Stimulated activated CD4-positive, alpha-beta T cell treated with anti-CD3 and anti-CD28 coated beads, Interleukin-2, amount 100 ng/mL, for 48 hours (primary cell): ENCODE measurements at regions not wholly inside any gene's neighbourhood (a gene's known extent, or its start where the extent isn't known, plus 50 kb on each side); places are given as distances from the start of the nearest gene placed in this dataset.

Source experiments
- DNase-seq, 2 donors: peaks; one replicate each; pipeline ENCODE4 v3.0.0-alpha.2; 2020

DNA sequence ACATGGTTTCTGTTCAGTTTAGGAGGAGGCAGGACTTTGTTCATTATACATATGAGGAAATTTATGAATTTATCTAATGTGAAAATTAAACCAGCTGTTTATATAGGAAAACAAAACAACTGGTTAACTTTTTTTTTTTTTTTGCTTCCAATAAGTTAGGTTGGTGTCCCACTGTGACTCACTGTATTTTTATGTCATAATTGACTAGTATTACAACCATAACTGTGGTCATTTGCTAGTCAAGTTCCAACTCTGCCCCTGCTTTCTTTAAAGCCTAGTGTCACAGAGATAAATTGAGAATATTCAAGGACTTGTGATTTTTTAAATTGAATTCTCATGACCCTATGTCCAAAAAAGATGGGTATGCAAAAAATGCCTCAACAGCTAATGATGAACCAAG, 227.7 kb downstream of the BCAT1 start:
- no peak for DNase-seq

DNA sequence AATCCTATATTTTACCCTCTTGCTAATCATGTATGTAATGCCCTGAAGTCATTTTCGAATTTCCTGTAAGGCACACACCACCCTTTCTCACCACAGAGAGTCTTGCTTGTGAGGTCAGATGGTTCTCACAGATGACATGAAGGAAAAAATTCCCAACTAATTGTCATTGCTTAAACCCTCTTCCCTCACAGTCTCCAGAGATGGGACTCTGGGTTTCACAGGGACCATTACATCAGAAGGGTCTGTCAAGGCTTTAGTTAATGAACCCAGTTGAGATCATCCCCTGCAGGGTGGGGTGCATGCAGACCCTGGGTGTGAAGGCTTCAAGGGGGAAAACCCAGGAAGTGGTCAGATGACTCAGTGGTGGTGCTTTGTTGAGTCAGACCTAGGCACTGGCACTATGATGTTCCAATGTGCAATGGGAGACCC, 229.6 kb downstream of the BCAT1 start:
- peak; percentile 25 to 27 for DNase-seq

DNA sequence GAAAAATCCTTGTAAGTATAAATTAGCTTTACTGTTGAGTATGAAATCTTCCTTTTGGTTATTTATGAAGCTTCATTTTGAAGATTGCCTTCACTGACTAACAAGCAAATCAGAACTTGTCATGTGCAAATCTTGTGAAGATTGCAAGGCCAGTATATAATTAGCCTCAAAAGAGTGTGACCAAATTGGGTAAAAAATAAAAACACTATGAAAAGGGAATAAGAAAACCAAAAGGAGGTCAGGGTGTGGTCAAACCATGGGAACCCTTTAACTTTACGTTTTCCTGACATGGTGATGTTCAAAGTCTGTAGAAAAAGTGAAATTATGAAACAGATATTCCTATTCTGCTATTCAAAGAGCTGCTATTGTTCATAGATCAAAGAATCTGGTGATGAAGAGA, 230.3 kb downstream of the BCAT1 start:
- no peak for DNase-seq

DNA sequence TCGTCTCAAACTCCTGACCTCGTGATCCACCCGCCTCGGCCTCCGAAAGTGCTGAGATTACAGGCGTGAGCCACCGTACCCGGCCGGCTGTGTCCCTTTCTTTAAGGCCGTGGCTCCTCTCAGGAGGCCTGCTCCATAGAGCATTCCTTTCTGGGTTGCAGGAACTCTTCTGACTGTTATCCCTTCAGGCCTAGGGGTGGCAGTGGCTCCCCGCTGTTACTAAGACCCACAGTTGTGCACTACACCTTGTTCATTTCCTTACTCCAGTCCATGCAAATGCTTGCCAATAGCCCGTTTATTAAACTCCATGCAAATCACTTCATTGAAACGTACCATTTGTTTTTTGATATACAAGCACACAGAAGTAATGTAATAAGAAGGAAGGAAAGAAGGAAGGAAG, 234.7 kb downstream of the BCAT1 start:
- no peak for DNase-seq

DNA sequence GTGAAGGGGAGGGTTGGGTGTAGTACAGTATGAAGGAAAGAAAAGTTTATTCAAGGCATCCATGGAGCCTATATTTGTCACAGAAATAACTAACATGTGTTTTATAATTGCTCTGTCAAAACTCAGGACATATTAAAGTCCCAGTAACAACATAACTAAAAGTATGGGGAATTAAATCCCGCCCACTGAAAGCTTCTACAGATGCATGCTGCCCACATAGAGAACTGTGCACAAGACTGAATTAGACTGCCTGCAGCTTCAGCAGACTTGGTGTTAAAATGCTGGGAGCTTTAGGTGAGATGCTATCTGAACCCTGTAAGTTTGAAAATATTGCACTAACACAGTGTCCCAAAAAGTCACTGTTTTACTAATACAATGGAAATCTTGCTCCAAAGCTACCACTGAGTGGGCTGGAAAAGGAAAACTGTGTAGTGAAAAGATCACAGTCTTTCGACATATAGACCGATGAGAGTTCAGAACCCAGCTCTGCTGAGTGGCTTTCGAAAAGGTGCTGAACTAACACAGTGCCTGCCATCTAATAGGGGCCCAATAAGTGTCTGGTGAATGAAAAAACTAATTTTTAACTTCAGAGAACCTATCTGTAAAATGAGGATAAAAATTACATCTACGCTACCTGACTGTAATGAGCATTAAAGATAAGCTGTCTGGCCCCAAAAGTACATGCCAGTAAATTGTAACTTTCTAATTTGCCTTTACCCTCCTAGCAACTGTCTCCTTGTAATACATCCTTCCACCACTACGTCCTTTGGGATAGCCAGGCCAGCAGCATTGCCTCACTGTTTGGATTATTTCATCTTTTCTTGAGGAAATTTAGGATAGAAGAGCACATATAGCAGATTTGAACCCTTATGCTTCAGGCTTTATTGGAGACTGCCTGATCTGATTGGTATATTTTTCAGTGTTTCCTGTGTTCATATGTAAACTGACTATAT, 237.6 kb downstream of the BCAT1 start:
- DNase-seq = no peak

DNA sequence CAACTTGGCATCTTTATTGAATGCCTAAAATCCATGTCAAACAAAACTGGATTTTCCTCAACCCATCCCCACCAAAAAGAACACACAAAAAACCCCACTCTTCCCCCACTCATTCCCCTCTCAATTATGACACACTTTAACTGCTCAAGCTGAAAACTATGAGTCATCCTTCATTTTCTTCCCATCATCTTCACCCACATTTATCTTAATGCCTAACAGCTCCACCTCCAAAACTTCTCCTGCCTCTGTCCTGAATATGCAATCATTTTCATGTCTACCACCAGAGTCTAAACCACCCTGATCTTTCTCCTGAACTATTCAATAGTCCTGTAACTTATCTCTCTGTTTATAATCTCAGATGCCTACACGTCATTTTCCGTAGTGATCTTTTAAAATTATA, 239.7 kb downstream of the BCAT1 start:
- DNase-seq = no peak

DNA sequence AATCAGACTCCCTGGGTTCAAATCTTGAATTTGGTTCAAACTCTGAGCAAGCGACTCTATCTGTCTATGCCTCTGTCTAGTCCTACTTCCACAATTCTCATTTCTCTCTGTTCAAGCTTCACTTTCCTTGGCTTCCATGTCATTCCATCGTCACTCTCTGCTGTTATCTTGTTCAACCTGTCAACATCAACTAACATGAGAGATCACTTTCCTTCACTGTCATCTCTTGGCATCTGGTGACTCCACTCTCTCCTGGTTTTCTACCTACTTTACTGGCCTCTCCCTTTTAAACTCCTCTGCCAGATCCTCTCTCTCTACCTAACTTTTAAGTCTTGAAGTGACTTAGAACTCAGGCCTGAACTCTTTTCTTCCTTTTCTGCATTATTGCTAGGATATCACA, 240.2 kb downstream of the BCAT1 start:
- DNase-seq = no peak

DNA sequence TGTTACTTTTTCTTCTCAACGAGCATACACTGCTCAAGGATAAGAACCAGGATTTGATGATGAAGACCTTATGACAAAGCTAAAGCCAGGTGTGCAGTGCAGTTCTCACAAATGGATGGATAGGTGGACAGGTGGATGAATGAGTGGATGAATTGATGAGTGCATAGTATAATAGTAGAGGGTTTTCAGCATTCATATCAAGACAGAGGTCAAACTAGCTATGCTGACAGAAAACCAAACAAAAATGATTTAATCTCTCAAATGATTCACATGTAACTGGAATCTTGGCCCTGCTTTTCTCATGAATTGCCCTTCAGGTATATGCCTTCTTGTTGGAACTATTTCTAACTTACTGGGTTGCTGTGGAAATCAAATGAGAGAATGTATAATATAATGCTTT, 240.9 kb downstream of the BCAT1 start:
- DNase-seq = no peak

DNA sequence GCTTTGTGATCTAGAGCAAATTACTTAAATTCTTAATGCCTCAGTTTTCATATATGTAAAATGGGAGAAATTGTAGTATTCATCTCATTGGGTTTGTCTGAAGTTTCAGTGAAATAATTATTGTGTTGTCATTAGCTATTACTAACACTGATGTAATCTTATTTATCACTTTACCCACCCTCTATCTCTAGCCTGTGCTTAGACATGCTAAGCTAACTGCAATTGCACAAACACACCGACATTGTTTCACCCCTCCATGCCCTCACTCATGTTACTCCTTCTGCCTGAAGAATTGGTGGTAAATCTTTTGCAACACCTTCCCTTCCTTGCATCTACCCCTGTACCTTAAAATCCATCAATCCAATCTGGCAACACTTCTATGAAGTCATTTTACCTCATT, 241.6 kb downstream of the BCAT1 start:
- DNase-seq = no peak

DNA sequence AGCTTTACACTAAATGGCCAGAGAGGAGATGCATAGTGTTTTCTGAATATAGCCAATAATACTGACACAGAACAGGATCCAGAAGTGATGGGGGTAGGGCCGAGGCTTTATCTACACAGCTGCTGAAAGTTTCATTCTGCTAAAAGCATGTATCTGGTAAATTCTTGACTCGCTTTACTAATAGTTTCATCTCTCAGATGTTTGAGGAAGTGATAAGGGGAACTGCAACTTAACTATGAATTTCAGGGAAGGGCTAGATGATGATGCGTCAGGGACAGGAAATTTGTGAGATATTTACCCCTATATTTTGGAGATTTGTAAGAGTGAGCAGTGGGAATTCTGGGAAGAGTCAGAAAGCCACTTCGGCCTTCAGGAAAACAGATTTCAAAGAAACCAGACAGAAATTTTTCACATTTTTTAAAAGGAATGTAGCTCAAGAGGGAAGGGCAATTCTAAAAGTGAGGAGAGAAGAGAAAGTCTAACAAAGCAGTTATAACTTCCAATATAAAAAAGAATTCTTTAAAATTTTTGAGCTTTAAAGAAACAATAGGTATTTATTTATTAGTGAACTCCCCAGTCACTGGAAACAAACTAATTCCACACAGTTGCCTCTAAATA, 243.1 kb downstream of the BCAT1 start:
- no peak for DNase-seq

DNA sequence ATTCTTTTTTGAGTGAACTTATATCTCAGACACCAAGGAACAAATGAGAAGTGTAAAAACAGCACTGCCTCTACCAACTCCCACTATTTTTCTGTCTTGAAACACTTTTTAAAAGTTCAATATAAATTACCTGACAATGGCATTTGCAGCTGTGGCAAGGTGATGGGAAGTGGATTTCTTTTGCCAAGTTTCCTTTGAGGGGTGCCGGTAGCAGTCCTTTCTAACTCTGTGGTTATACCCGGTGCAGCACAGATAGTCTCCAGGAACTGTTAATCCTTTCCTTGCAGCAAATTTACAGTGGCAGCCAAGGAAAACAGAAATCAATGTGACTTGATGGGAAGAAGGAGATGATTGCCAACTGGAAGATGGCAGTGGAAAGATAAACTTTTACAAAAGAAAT, 243.7 kb downstream of the BCAT1 start:
- DNase-seq = no peak

DNA sequence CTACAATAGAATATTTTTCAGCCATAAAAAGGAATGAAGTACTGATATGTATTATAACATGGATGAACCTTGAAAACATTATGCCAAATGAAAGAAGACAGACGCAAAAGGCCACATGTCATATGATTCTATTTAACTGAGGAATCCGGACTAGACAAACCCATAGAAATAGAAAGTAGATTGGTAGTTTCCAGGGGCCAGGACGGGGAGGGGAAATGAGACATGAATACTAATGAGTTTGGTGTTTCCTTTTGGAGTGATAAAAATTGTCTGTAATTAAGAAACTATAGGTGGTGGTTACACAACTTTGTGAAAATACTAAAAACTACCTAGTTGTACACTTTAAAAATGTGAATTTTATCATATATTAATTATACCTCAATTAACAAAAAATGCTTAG, 247.6 kb downstream of the BCAT1 start:
- DNase-seq = no peak

DNA sequence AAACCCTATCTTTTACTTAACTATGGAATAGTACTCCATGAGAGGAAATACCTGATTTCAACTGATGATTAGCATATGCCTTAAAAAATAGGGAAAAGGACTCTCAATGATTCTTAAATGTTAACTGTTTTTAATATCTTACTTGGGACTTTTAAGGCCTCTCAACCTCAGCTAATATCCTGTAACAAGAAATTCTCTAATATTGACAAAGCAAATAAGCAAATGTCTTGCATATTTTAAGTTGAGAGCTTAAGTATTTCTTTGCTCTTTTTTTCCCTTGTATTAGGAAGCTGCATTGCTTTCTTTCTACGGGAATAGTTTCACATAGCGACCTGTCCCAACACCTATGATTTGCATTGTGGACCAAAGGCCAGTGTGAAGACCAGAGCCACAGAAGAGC, 249.9 kb downstream of the BCAT1 start:
- no peak for DNase-seq

DNA sequence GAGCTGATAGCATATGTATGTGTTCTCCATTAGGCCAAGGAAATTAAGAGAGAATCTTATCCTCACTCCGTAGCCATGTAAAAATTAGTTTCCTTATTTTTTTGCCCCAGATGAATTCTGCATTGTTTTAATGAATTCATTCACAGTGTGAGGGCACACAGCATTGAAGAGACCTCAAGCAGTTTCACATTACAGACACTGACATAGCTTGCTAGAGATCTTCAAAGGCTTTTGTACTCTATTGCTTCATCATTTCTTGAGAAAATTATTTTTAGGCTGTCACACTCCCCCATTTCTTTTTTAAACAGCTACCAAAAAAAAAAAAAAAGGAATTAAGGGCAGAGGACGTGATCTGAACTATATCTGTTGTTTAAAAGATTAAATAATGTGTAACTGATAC, 251.1 kb downstream of the BCAT1 start:
- DNase-seq = no peak

DNA sequence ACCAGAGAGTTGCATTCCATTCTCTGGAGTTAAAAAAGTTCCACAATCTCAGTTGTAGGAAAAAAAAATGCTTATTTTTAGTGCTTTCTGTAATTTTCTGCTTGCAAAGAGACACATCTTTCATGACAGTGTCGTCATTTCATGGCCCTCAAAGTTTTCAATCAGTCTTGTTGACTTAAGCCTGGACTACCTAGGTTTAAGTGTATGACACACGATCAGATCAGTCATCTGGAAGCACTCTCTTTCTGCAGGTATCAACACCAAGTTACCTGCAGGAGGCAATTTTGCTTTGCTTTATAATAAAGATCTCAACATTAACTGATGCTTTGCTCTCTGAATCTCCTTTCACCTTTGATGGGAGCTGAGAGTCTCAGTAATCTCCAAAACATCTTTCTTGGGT, 251.6 kb downstream of the BCAT1 start:
- DNase-seq = no peak

DNA sequence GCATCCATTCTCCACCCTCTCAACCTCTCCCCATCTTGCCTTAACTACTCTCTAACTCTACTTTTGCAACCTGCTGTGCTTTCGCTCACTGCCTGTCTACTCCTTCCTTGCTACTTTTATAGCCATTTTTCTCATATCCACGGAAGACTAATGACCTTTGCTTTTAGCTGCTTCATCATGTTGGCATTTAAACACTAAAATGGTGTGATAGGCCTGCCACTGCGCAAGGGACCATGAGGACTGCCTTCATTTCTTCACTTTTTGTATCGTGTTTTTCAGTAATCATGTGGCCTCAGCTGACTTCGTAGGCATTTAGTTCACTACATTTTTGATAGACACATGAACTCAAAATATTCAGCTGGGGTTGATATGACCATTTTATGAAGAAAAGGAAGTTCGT, 252.1 kb downstream of the BCAT1 start:
- no peak for DNase-seq

DNA sequence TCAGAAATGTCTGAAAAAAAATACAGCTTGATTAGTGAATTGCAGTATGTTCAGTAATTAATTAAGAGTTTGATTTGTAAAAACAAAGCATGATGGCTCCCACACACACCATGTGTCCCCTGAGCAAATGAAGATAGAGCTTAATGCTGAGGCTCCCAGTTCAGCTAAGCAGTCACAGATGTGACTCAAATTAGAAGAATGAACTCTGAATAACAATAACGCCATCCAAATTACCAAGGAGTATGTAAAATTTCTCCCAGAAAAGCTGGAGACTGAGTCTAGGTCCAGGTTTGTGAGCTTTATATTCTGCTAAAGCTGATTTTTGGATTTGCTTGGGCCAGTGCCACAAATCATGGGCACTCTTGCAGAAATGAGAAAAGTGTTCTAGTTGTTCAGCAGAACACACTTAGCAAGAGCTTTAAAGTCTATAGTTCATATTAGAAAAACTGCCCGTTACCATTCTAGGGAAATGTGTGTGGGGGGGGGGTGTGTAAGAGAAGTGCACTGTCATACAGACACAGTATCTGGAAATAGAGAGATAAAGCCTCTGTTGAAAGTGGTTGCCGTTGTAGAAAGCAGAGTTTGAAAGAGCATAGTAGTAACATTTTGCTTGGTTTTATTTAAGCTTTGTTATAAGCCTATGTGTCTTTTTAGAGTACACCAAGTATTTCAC, 253.1 kb downstream of the BCAT1 start:
- DNase-seq = no peak

DNA sequence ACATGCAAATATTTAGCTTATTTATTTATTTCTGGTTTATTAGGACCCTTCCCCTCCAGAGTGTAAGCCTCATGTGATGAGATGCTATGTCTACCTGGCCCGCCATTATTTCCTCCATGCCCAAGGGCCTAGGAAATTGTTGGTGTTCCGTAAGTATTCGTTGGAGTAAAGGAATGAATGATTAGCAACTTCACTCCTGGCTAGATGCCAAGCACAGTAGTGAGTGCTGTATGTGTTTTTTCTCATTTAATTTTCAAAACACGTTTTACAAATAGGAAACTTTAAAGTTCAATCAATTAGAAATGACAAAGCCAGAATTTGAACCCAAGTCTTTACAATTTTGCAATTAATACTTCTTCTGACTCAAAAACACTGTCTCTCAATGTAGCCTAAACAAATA, 253.8 kb downstream of the BCAT1 start:
- DNase-seq = no peak

DNA sequence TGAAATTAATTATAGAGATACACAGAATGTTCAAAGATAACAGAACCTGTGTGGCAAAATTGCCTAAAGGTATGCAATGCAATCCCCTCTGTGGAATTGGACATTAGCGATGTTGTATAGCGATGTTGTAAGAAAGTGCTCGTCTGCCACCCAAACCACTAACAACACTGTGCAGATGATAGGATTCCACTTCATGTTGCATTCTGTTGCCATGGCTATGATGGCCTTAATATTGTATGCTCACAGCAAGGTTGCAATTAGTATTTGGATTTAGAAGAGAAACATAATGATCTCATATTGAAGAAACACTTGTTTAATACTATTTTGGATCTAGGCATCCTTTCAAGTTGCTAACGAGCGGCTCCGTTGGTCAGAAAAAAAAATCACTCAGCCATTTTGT, 260.3 kb downstream of the BCAT1 start:
- DNase-seq = no peak

DNA sequence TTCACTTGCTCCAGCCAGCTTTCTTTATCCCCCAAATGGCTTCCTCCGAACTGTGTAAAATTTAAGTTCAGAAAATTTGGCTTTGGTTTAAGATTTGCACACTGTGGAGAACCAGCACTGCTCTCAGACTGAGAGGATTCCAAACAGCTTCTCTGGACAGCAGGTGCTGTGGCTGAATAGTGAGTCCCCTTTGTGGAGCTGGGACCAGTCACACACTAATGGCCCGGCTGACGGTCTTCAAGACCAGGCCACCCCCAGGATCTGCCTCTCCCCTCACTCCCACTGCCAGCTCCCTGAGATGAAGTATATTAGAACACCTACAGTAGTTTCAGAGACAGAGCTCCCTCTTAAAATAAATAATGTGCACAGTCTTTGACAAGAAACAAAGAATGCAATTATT, 267.3 kb downstream of the BCAT1 start:
- no peak for DNase-seq

DNA sequence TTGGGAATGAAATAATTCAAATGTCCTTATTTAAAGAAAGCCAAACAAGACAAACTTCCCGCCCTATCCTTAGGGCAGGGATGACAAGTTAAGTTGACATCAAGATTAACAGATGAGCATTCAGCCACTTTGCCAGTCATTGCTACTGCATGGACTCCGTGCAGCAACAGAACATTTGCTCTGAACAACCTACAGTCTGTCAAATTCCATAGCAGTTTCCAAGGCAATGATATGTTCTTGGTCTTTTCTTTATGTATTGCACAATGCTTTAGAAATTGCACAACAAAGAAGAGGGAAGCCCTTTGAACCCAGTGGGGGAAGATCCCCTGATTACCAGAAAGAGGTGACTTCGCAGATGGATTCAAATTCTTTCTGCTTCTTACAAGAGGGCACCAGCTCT, 269.8 kb downstream of the BCAT1 start:
- no peak for DNase-seq

DNA sequence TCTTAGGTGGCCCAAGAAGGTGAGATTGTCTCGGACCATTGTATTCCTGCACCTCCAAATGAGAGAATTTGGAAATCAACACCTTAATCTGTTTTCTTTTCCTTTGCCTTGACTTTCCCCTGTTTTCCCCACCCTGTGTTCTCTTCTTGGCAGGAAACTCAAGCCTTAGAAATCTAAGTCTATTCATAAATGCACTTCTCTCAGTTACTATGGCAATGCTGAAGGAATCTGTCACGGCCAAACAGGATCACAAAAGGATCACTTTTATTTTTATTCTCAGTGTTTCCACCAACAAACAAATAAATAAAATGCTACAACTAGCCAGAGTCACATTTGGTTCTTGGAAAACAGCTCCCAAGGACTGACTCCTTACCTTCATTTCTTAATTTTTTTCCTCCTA, 270.5 kb downstream of the BCAT1 start:
- no peak for DNase-seq

DNA sequence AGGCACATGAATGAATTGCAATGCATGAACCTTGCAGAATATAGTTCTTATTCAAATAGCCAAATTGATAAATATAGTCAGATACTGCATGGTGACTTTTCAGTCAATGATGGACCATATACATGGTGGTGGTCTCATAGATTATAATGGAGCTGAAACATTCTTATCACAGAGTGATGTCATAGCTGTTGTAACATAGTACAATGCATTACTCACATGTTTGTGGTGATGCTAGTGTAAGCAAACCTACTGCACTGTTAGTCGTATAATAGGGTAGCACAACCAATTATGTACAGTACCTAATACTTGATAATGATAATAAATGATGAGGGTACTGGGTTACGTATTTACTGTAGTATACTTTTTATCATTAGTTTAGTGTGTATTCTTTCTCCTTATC, 280.3 kb downstream of the BCAT1 start:
- DNase-seq = no peak
